ENCODE measurements at regions not wholly inside any gene's neighbourhood (a gene's known extent, or its start where the extent isn't known, plus 50 kb on each side); places are given as distances from the start of the nearest gene placed in this dataset.

GRCh38 chr10:108208732-108209131 is 1044.2 kb upstream of the SORCS1 start:
- TF ChIP-seq, protein P1, sequence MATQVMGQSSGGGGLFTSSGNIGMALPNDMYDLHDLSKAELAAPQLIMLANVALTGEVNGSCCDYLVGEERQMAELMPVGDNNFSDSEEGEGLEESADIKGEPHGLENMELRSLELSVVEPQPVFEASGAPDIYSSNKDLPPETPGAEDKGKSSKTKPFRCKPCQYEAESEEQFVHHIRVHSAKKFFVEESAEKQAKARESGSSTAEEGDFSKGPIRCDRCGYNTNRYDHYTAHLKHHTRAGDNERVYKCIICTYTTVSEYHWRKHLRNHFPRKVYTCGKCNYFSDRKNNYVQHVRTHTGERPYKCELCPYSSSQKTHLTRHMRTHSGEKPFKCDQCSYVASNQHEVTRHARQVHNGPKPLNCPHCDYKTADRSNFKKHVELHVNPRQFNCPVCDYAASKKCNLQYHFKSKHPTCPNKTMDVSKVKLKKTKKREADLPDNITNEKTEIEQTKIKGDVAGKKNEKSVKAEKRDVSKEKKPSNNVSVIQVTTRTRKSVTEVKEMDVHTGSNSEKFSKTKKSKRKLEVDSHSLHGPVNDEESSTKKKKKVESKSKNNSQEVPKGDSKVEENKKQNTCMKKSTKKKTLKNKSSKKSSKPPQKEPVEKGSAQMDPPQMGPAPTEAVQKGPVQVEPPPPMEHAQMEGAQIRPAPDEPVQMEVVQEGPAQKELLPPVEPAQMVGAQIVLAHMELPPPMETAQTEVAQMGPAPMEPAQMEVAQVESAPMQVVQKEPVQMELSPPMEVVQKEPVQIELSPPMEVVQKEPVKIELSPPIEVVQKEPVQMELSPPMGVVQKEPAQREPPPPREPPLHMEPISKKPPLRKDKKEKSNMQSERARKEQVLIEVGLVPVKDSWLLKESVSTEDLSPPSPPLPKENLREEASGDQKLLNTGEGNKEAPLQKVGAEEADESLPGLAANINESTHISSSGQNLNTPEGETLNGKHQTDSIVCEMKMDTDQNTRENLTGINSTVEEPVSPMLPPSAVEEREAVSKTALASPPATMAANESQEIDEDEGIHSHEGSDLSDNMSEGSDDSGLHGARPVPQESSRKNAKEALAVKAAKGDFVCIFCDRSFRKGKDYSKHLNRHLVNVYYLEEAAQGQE (IDR thresholded peaks at IDR 0.05; ENCODE audit: borderline replicate concordance), result no peak
- TF ChIP-seq, protein P2, sequence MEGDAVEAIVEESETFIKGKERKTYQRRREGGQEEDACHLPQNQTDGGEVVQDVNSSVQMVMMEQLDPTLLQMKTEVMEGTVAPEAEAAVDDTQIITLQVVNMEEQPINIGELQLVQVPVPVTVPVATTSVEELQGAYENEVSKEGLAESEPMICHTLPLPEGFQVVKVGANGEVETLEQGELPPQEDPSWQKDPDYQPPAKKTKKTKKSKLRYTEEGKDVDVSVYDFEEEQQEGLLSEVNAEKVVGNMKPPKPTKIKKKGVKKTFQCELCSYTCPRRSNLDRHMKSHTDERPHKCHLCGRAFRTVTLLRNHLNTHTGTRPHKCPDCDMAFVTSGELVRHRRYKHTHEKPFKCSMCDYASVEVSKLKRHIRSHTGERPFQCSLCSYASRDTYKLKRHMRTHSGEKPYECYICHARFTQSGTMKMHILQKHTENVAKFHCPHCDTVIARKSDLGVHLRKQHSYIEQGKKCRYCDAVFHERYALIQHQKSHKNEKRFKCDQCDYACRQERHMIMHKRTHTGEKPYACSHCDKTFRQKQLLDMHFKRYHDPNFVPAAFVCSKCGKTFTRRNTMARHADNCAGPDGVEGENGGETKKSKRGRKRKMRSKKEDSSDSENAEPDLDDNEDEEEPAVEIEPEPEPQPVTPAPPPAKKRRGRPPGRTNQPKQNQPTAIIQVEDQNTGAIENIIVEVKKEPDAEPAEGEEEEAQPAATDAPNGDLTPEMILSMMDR (IDR thresholded peaks at IDR 0.05; ENCODE audit: poor library complexity, severe bottlenecking), result no peak
- no peak for TF ChIP-seq SMC3 (conservative IDR thresholded peaks at IDR 0.05; ENCODE audit: poor library complexity)
